GM19043 (cell line): ENCODE measurements at regions not wholly inside any gene's neighbourhood (a gene's known extent, or its start where the extent isn't known, plus 50 kb on each side); places are given as distances from the start of the nearest gene placed in this dataset.
"Not testable (repeated sequence)": the region's sequence is repeated elsewhere in the genome, so short reads cannot be mapped to it uniquely, and the experiment has no call there.

ENCODE experiments used
- ATAC-seq: cut with Tn5 transposase; IDR thresholded peaks from one replicate; pipeline ENCODE4 v1.9.1; 2021; ENCODE audit warnings: low read depth; ENCODE audit not compliant: unreplicated experiment

GRCh38 chr13:28607187-28607955 is 51.6 kb upstream of the POMP start:
- no peak for ATAC-seq

- ATAC-seq, result no peak
Measured at GRCh38 chr13:28606466-28606865, 52.5 kb upstream of the POMP start.

GRCh38 chr13:28605147-28605546 is 53.8 kb upstream of the POMP start:
- ATAC-seq, result not testable (repeated sequence)

- ATAC-seq, result no peak
Measured at GRCh38 chr13:28603043-28603664, 55.8 kb upstream of the POMP start.

- no peak for ATAC-seq
Measured at GRCh38 chr13:28602580-28602979, 56.4 kb upstream of the POMP start.

GRCh38 chr13:28601581-28601980 is 57.3 kb upstream of the POMP start:
- no peak for ATAC-seq

GRCh38 chr13:28597641-28598040 is 61.3 kb upstream of the POMP start:
- ATAC-seq, result no peak

- ATAC-seq, result no peak
Measured at GRCh38 chr13:28590461-28590860, 68.5 kb upstream of the POMP start.

- ATAC-seq, result no peak
Measured at GRCh38 chr13:28588296-28588695, 70.6 kb upstream of the POMP start.

- no peak for ATAC-seq
Measured at GRCh38 chr13:28587174-28587540, 71.8 kb upstream of the POMP start.

GRCh38 chr13:28586439-28587173 is 72.3 kb upstream of the POMP start:
- no peak for ATAC-seq

GRCh38 chr13:28585561-28585960 is 73.4 kb upstream of the POMP start:
- no peak for ATAC-seq

- no peak for ATAC-seq
Measured at GRCh38 chr13:28584873-28585381, 74.0 kb upstream of the POMP start.

- ATAC-seq, result no peak
Measured at GRCh38 chr13:28583651-28584091, 75.3 kb upstream of the POMP start.

- no peak for ATAC-seq
Measured at GRCh38 chr13:28582892-28583240, 76.1 kb upstream of the POMP start.

GRCh38 chr13:28582225-28582891 is 76.6 kb upstream of the POMP start:
- ATAC-seq, result peak; percentile 72

- ATAC-seq, result no peak
Measured at GRCh38 chr13:28581451-28581850, 77.5 kb upstream of the POMP start.

- ATAC-seq, result no peak
Measured at GRCh38 chr13:28579736-28580135, 79.2 kb upstream of the POMP start.

- ATAC-seq, result no peak
Measured at GRCh38 chr13:28579322-28579721, 79.6 kb upstream of the POMP start.

GRCh38 chr13:28576067-28576466 is 81.1 kb upstream of the FLT1 start:
- ATAC-seq, result no peak

GRCh38 chr13:28575200-28575599 is 80.3 kb upstream of the FLT1 start:
- ATAC-seq, result no peak
